ENCODE measurements at regions not wholly inside any gene's neighbourhood (a gene's known extent, or its start where the extent isn't known, plus 50 kb on each side); places are given as distances from the start of the nearest gene placed in this dataset.

- Histone ChIP-seq H3K36me3 (no peaks in the 10 kb centered on the region), H3K27ac (no peak overlapping the region), H3K4me3 (ENCODE audit: low read depth, low read length) (no peak overlapping the region), H3K9me3 (ENCODE audit: severe bottlenecking) (no peaks in the 10 kb centered on the region), H3K27me3 (ENCODE audit: insufficient read depth, low read depth, severe bottlenecking) (no peaks in the 10 kb centered on the region)
- no peak for DNase-seq
- no peak for TF ChIP-seq CTCF (IDR thresholded peaks at IDR 0.05; ENCODE audit: low read depth, low read length)
These were observed 678.5 kb upstream of the PCDH20 start for GRCh38 chr13:62093984-62094780.

- Histone ChIP-seq H3K9me3 (ENCODE audit: severe bottlenecking) (no peaks in the 10 kb centered on the region), H3K4me3 (ENCODE audit: low read depth, low read length) (no peak overlapping the region), H3K27ac (no peak overlapping the region), H3K36me3 (no peaks in the 10 kb centered on the region), H3K27me3 (ENCODE audit: insufficient read depth, low read depth, severe bottlenecking) (no peaks in the 10 kb centered on the region)
- TF ChIP-seq CTCF (IDR thresholded peaks at IDR 0.05; ENCODE audit: low read depth, low read length) = no peak
- no peak for DNase-seq
These were observed 677.3 kb upstream of the PCDH20 start for GRCh38 chr13:62092949-62093348.

- DNase-seq = no peak
- H3K27ac ChIP-seq = no peak overlapping the region
- no peaks in the 10 kb centered on the region for H3K9me3 ChIP-seq (ENCODE audit: severe bottlenecking)
- H3K4me3 ChIP-seq (ENCODE audit: low read depth, low read length) = no peak overlapping the region
- no peaks in the 10 kb centered on the region for H3K27me3 ChIP-seq (ENCODE audit: insufficient read depth, low read depth, severe bottlenecking)
- no peaks in the 10 kb centered on the region for H3K36me3 ChIP-seq
- no peak for TF ChIP-seq CTCF (IDR thresholded peaks at IDR 0.05; ENCODE audit: low read depth, low read length)
These were observed 676.9 kb upstream of the PCDH20 start for GRCh38 chr13:62092536-62092935.

GRCh38 chr13:62088165-62088564, 672.5 kb upstream of the PCDH20 start:
- TF ChIP-seq CTCF (IDR thresholded peaks at IDR 0.05; ENCODE audit: low read depth, low read length) = no peak
- no peaks in the 10 kb centered on the region for H3K9me3 ChIP-seq (ENCODE audit: severe bottlenecking)
- no peak overlapping the region for H3K4me3 ChIP-seq (ENCODE audit: low read depth, low read length)
- no peaks in the 10 kb centered on the region for H3K27me3 ChIP-seq (ENCODE audit: insufficient read depth, low read depth, severe bottlenecking)
- no peak overlapping the region for H3K27ac ChIP-seq
- no peaks in the 10 kb centered on the region for H3K36me3 ChIP-seq
- DNase-seq = no peak

GRCh38 chr13:62087124-62087523, 671.5 kb upstream of the PCDH20 start:
- no peak for TF ChIP-seq CTCF (IDR thresholded peaks at IDR 0.05; ENCODE audit: low read depth, low read length)

More at GRCh38 chr13:62087124-62087523, 671.5 kb upstream of the PCDH20 start:
- no peak for DNase-seq
- Histone ChIP-seq H3K9me3 (ENCODE audit: severe bottlenecking) (no peaks in the 10 kb centered on the region), H3K36me3 (no peaks in the 10 kb centered on the region), H3K4me3 (ENCODE audit: low read depth, low read length) (no peak overlapping the region), H3K27ac (no peak overlapping the region), H3K27me3 (ENCODE audit: insufficient read depth, low read depth, severe bottlenecking) (no peaks in the 10 kb centered on the region)
